SK-N-MC (cell line): ENCODE measurements at regions not wholly inside any gene's neighbourhood (a gene's known extent, or its start where the extent isn't known, plus 50 kb on each side); places are given as distances from the start of the nearest gene placed in this dataset.

Experiments
- DNase-seq: peaks from one replicate; pipeline ENCODE4 v3.0.0-alpha.2; 2011; ENCODE audit warnings: low read depth, low spot score
- H3K27ac ChIP-seq: fragments of 200-600 bp; sonication (generic); 2 replicates; pipeline ENCODE4 v1.5.1; 2016; ENCODE audit warnings: mixed run types
- H3K36me3 ChIP-seq: fragments of 200-600 bp; sonication (generic); 2 replicates; pipeline ENCODE4 v1.6.1; 2017; ENCODE audit warnings: antibody characterized with exemption, low read length, mixed read lengths; ENCODE audit not compliant: insufficient read depth
- H3K4me3 ChIP-seq: fragments of 200-600 bp; sonication (generic); 2 replicates; pipeline ENCODE4 v1.5.1; 2016
- H3K9ac ChIP-seq: fragments of 200-600 bp; sonication (generic); 2 replicates; pipeline ENCODE4 v1.8.0; 2017; ENCODE audit warnings: mixed run types, mixed read lengths; ENCODE audit not compliant: insufficient read length
- H3K9me3 ChIP-seq: fragments of 200-600 bp; sonication (generic); 2 replicates; pipeline ENCODE4 v1.6.1; 2017; ENCODE audit warnings: low read depth, mild to moderate bottlenecking, antibody characterized with exemption, low read length, moderate library complexity, mixed read lengths
- EZH2 ChIP-seq: fragments of 200-600 bp; sonication (generic); IDR thresholded peaks from one replicate; pipeline ENCODE4 v1.6.1; 2017; ENCODE audit warnings: antibody characterized with exemption
- FOXP2 ChIP-seq: optimal IDR thresholded peaks from 2 replicates; pipeline ENCODE3; 2011; ENCODE audit warnings: mild to moderate bottlenecking, moderate library complexity; ENCODE audit not compliant: insufficient read depth; ENCODE audit errors: extremely low read length, control extremely low read depth
- POLR2AphosphoS5 ChIP-seq: IDR thresholded peaks from 2 replicates; pipeline ENCODE4 v1.6.1; 2012; ENCODE audit warnings: mild to moderate bottlenecking, low read depth, low read length, borderline replicate concordance

DNA sequence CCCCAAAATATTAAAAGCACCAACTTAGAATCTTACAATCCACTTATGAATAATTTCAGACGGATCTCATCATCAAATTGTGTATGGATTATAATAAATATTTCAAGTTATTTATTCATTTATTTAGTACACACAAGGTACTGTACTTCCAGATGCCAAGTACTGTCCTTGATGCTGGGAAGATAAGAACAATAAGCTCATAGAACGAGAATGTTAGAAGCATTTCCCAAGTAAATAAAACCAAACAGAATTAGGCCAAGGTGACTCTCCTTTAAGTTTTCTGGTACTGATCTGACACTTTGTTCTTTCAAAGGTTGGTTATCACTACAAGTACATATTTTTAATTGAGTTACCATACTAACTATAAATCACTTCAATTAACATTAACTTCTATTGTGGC lies 416.1 kb upstream of the ETAA1 start:
- Histone ChIP-seq H3K9me3 (no peaks in the 10 kb centered on the region), H3K36me3 (no peaks in the 10 kb centered on the region), H3K9ac (no peak overlapping the region), H3K27ac (no peak overlapping the region), H3K4me3 (no peak overlapping the region)
- TF ChIP-seq POLR2AphosphoS5 (no peak), FOXP2 (no peak), EZH2 (no peak)
- DNase-seq = no peak

- no peaks in the 10 kb centered on the region for H3K36me3 ChIP-seq
- TF ChIP-seq FOXP2 (no peak), EZH2 (no peak), POLR2AphosphoS5 (no peak)
- H3K27ac ChIP-seq = no peak overlapping the region
- no peak for DNase-seq
- H3K9ac ChIP-seq = no peak overlapping the region
- H3K9me3 ChIP-seq = no peaks in the 10 kb centered on the region
- H3K4me3 ChIP-seq = no peak overlapping the region
These were observed 414.4 kb upstream of the ETAA1 start for GRCh38 chr2:66982766-66983165.

DNA sequence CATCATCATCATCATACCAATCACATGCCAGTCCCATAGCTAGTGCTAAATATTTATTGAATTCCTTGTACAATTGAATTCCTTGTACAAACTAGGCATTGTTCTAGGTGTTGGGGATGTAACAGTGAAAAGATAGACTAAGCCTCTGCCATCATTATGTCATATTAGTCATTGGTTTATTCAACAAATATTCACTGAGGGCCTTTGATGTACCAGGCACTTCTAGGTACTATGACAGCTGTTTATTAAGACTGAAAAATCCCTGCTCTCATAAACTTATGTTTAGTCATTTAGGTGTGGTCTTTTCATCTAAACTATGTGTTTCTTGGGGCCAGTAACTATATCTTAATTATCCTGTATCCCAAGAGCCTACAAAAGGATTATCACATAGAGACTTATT lies 412.3 kb upstream of the ETAA1 start:
- TF ChIP-seq FOXP2 = no peak
- TF ChIP-seq POLR2AphosphoS5 = no peak
- no peak for TF ChIP-seq EZH2
- H3K4me3 ChIP-seq = no peak overlapping the region
- no peak overlapping the region for H3K9ac ChIP-seq
- DNase-seq = no peak
- no peaks in the 10 kb centered on the region for H3K36me3 ChIP-seq
- no peak overlapping the region for H3K27ac ChIP-seq
- no peaks in the 10 kb centered on the region for H3K9me3 ChIP-seq

- Histone ChIP-seq H3K9ac (no peak overlapping the region), H3K36me3 (no peaks in the 10 kb centered on the region), H3K9me3 (no peaks in the 10 kb centered on the region), H3K4me3 (no peak overlapping the region), H3K27ac (no peak overlapping the region)
- TF ChIP-seq EZH2 (no peak), POLR2AphosphoS5 (no peak), FOXP2 (no peak)
- no peak for DNase-seq
These were observed 411.2 kb upstream of the ETAA1 start for GRCh38 chr2:66985906-66986305.

- no peak for DNase-seq
- Histone ChIP-seq H3K4me3 (no peak overlapping the region), H3K9me3 (no peaks in the 10 kb centered on the region), H3K36me3 (no peaks in the 10 kb centered on the region), H3K27ac (no peak overlapping the region), H3K9ac (no peak overlapping the region)
- TF ChIP-seq POLR2AphosphoS5 (no peak), FOXP2 (no peak)
These were observed 409.4 kb upstream of the ETAA1 start for GRCh38 chr2:66987733-66988132.

GRCh38 chr2:66994654-66995053 lies 402.5 kb upstream of the ETAA1 start:
- H3K4me3 ChIP-seq = no peak overlapping the region
- TF ChIP-seq POLR2AphosphoS5 (no peak), FOXP2 (no peak)
- H3K27ac ChIP-seq = no peak overlapping the region
- no peak overlapping the region for H3K9ac ChIP-seq
- no peaks in the 10 kb centered on the region for H3K9me3 ChIP-seq
- no peaks in the 10 kb centered on the region for H3K36me3 ChIP-seq
- DNase-seq = no peak

DNA sequence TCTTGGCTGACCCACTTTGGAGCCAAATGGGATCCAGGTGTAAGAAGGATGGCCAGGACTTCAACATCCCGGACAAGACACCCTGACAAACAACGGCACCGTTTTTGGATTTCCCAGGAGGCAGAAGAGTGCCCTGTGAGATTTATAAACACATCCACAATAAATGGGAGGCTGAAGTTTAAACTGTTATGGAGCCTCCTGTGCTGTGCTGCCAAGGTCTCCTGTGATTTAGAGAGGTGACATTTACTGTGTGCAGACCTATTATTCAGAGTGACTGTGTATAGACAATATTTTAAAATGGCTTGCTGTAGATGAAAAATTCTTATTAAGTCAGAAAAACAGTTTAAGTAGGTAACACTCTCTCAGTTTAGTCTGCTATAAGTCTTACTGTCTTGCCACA lies 401.5 kb upstream of the ETAA1 start:
- H3K27ac ChIP-seq = no peak overlapping the region
- H3K36me3 ChIP-seq = no peaks in the 10 kb centered on the region
- DNase-seq = no peak
- no peak overlapping the region for H3K4me3 ChIP-seq
- TF ChIP-seq FOXP2 (no peak), EZH2 (no peak), POLR2AphosphoS5 (no peak)
- H3K9ac ChIP-seq = no peak overlapping the region
- H3K9me3 ChIP-seq = no peaks in the 10 kb centered on the region

- TF ChIP-seq POLR2AphosphoS5 (no peak), EZH2 (no peak), FOXP2 (no peak)
- no peak overlapping the region for H3K27ac ChIP-seq
- H3K4me3 ChIP-seq = no peak overlapping the region
- H3K36me3 ChIP-seq = no peaks in the 10 kb centered on the region
- no peak overlapping the region for H3K9ac ChIP-seq
- no peak for DNase-seq
- H3K9me3 ChIP-seq = no peaks in the 10 kb centered on the region
These were observed 394.3 kb upstream of the ETAA1 start for GRCh38 chr2:67002618-67003371.

GRCh38 chr2:67006373-67006960 lies 390.7 kb upstream of the ETAA1 start:
- no peak for TF ChIP-seq POLR2AphosphoS5
- TF ChIP-seq EZH2 = no peak
- no peak for TF ChIP-seq FOXP2
- no peak overlapping the region for H3K9ac ChIP-seq

More at GRCh38 chr2:67006373-67006960, 390.7 kb upstream of the ETAA1 start:
- H3K4me3 ChIP-seq = no peak overlapping the region
- no peaks in the 10 kb centered on the region for H3K9me3 ChIP-seq
- no peak for DNase-seq
- H3K27ac ChIP-seq = peak overlapping the region; percentile 44; the same call in 1 of the 2 replicates
- H3K36me3 ChIP-seq = no peaks in the 10 kb centered on the region
